Activated B cell treated with CpG ODN at 0.5 μM for 24 hours (primary cell): ENCODE measurements at regions not wholly inside any gene's neighbourhood (a gene's known extent, or its start where the extent isn't known, plus 50 kb on each side); places are given as distances from the start of the nearest gene placed in this dataset.

Experiments
- ATAC-seq: fragments of 200-7000 bp; cut with Tn5 transposase; one replicate; pipeline ENCODE4 v1.10.0; 2021; ENCODE audit warnings: low read depth, mild to moderate bottlenecking, moderate library complexity
- CTCF ChIA-PET: fragments of 350-600 bp; sonication (Branson Sonifier 250); formaldehyde crosslinking; loops from one replicate; lab custom pipeline; 2021; ENCODE audit warnings: antibody characterized with exemption; lab: Charles Lee
- POLR2A ChIA-PET: fragments of 350-600 bp; sonication (Branson Sonifier 250); formaldehyde crosslinking; loops from one replicate; lab custom pipeline; 2021; ENCODE audit warnings: antibody characterized with exemption; lab: Charles Lee
- DNase-seq: peaks from one replicate; pipeline ENCODE4 v3.0.0; 2022
- H3K27ac Mint-ChIP-seq: one replicate; pipeline ENCODE4 v1.8.0; 2020; ENCODE audit warnings: mixed read lengths
- H3K27me3 Mint-ChIP-seq: one replicate; pipeline ENCODE4 v1.8.0; 2021; ENCODE audit warnings: mixed read lengths
- H3K36me3 Mint-ChIP-seq: one replicate; pipeline ENCODE4 v1.8.0; 2021; ENCODE audit warnings: low read depth, mixed read lengths
- H3K4me1 Mint-ChIP-seq: one replicate; pipeline ENCODE4 v1.8.0; 2021; ENCODE audit warnings: mixed read lengths
- H3K4me3 Mint-ChIP-seq: one replicate; pipeline ENCODE4 v1.8.0; 2020; ENCODE audit warnings: mild to moderate bottlenecking, mixed read lengths
- H3K9me3 Mint-ChIP-seq: one replicate; pipeline ENCODE4 v1.8.0; 2020; ENCODE audit warnings: mixed read lengths
- CTCF ChIP-seq: fragments of 200-600 bp; IDR thresholded peaks from one replicate; pipeline ENCODE4 v1.8.0; 2022; ENCODE audit warnings: antibody characterized with exemption, mild to moderate bottlenecking
- intact Hi-C: fragments of 100-400 bp; cut with micrococcal nuclease; formaldehyde crosslinking; loops from one replicate; pipeline ENCODE4 v1.15.1; 2024

- ChIA-PET CTCF (no interaction called here), POLR2A (no interaction called here)
- TF ChIP-seq CTCF, result no peak
- no peaks in the 10 kb centered on the region for H3K4me1 Mint-ChIP-seq
- no peaks in the 10 kb centered on the region for H3K9me3 Mint-ChIP-seq
- H3K36me3 Mint-ChIP-seq, result no peaks in the 10 kb centered on the region
- ATAC-seq (no peak), DNase-seq (no peak)
- H3K4me3 Mint-ChIP-seq, result no peak overlapping the region
- H3K27ac Mint-ChIP-seq, result no peak overlapping the region
- intact Hi-C loops, result no loop called here
- no peaks in the 10 kb centered on the region for H3K27me3 Mint-ChIP-seq
Observed at GRCh38 chr4:43089730-43090129, 197.2 kb downstream of the GRXCR1 start.

DNA sequence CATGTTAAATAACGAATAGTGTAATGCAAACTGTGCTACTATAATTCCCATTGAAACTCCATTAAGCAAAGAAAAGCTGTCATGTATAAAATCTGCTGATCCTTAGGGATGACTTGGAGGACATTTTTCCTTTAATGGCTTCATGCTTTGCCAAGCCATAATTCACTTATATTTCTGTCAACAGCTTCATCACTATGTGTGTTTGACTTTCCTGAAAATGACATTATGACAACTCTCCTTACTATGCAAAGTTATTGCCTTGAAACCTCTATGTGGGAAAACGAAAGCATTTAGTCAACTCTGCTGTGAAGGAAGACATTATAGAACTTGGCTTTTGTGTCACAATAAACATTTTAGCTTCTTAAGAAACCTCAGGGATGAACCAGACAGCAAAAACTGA lies 210.5 kb downstream of the GRXCR1 start:
- no peak for TF ChIP-seq CTCF
- ChIA-PET POLR2A (no interaction called here), CTCF (no interaction called here)
- DNase-seq, result no peak
- ATAC-seq, result no peak
- Mint-ChIP-seq H3K4me1 (no peaks in the 10 kb centered on the region), H3K27ac (no peak overlapping the region), H3K36me3 (no peaks in the 10 kb centered on the region), H3K9me3 (no peaks in the 10 kb centered on the region), H3K4me3 (no peak overlapping the region), H3K27me3 (no peaks in the 10 kb centered on the region)
- intact Hi-C loops, result no loop called here

- no peak overlapping the region for H3K4me3 Mint-ChIP-seq
- H3K4me1 Mint-ChIP-seq, result no peaks in the 10 kb centered on the region
- no peaks in the 10 kb centered on the region for H3K9me3 Mint-ChIP-seq
- ChIA-PET CTCF (no interaction called here), POLR2A (no interaction called here)
- H3K27me3 Mint-ChIP-seq, result no peaks in the 10 kb centered on the region
- intact Hi-C loops, result no loop called here
- ATAC-seq (no peak), DNase-seq (no peak)
- no peak overlapping the region for H3K27ac Mint-ChIP-seq
- TF ChIP-seq CTCF, result no peak
- H3K36me3 Mint-ChIP-seq, result no peaks in the 10 kb centered on the region
Observed at GRCh38 chr4:43112139-43112538, 219.6 kb downstream of the GRXCR1 start.

GRCh38 chr4:43113196-43113595 lies 220.7 kb downstream of the GRXCR1 start:
- TF ChIP-seq CTCF, result no peak

DNA sequence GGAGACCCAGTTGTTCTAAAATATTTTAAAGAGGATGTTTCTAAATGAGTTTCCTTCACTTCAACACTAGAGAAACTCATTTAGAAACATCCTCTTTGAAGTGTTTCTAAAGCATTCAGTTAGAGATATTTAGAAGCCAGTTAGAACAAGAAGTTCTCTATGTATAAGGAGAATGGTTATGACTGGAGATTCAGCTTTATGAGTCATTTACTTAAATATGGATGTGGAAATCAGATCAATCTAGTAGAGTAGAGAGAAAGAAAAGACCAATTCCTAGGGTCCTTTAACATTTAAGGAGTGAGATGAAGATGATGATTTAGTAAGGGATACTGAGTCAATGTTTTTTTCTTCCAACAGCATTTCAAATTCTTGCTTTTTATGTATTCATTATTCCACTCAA lies 234.1 kb downstream of the GRXCR1 start:
- no peaks in the 10 kb centered on the region for H3K27me3 Mint-ChIP-seq
- no peaks in the 10 kb centered on the region for H3K4me1 Mint-ChIP-seq
- ATAC-seq (no peak), DNase-seq (no peak)
- intact Hi-C loops, result no loop called here
- no peaks in the 10 kb centered on the region for H3K9me3 Mint-ChIP-seq
- POLR2A ChIA-PET, result no interaction called here
- CTCF ChIA-PET, result no interaction called here
- H3K27ac Mint-ChIP-seq, result no peak overlapping the region
- TF ChIP-seq CTCF, result no peak
- H3K4me3 Mint-ChIP-seq, result no peak overlapping the region
- no peaks in the 10 kb centered on the region for H3K36me3 Mint-ChIP-seq

More at GRCh38 chr4:43113196-43113595, 220.7 kb downstream of the GRXCR1 start:
- Mint-ChIP-seq H3K4me1 (no peaks in the 10 kb centered on the region), H3K9me3 (no peaks in the 10 kb centered on the region), H3K27ac (no peak overlapping the region), H3K27me3 (no peaks in the 10 kb centered on the region), H3K36me3 (no peaks in the 10 kb centered on the region), H3K4me3 (no peak overlapping the region)
- DNase-seq (no peak), ATAC-seq (no peak)
- intact Hi-C loops, result no loop called here
- ChIA-PET CTCF (no interaction called here), POLR2A (no interaction called here)
